ENCODE measurements at regions not wholly inside any gene's neighbourhood (a gene's known extent, or its start where the extent isn't known, plus 50 kb on each side); places are given as distances from the start of the nearest gene placed in this dataset.

DNA sequence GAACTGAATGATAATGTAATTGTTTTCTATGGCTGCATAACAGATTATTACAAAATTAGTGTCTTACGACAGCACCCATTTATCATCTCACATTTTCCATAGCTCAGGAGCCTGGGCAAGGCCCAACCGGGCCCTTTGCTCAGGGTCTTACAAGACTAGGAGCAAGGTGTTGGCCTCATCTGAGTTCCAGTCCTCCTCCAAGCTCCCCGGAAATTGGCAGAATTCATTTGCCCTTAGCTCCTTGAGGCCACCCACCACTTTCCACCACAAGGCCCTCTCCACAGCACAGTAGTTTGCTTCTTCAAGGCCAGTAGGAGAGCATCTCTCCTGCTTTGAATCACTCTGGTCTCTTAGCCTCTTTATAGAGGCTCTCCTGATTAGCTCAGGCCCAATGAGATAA, 89.2 kb upstream of the SALL3 start:
- Mint-ChIP-seq H3K4me3 (no peak overlapping the region), H3K27me3 (ENCODE audit: low read depth) (peaks cover 6% of the 10 kb centered on the region), H3K4me1 (no peaks in the 10 kb centered on the region), H3K27ac (ENCODE audit: unreplicated experiment) (no peak overlapping the region), H3K9me3 (peaks cover 30% of the 10 kb centered on the region), H3K36me3 (ENCODE audit: low read depth) (peaks cover 15% of the 10 kb centered on the region)
- no peak for TF ChIP-seq CTCF (conservative IDR thresholded peaks at IDR 0.05)
- DNase-seq (ENCODE audit: low read depth, low spot score) = no peak

DNA sequence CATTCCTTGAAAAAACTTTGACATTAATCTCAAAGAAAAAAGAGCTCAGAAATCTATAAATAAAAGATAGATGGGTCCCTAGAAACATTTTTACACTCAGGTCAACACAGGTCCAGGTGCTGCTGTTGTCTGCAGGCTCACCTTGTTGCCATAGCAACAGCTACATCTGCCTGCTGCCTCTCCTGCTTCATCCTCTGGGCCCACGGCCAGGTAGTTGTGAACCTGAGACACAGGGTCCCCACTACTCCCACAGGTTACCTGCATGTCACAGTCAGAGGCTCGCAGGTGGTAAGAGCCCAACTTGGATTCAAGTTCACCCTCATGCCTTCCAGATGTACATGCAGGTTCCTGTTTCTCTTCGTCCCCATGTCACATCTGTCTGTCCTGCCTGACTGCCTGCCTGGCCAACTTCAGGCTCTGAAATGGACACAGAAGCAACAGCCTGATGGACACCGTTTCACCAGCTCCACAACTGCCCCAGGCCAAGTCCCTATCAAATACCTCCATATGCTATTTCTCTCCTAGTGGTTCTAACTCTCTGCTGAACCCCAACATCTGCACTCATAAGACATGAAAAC, 88.3 kb upstream of the SALL3 start:
- peaks cover 6% of the 10 kb centered on the region for H3K27me3 Mint-ChIP-seq (ENCODE audit: low read depth)
- no peak for DNase-seq (ENCODE audit: low read depth, low spot score)
- no peak overlapping the region for H3K27ac Mint-ChIP-seq (ENCODE audit: unreplicated experiment)
- peaks cover 15% of the 10 kb centered on the region for H3K36me3 Mint-ChIP-seq (ENCODE audit: low read depth)
- TF ChIP-seq CTCF (conservative IDR thresholded peaks at IDR 0.05) = no peak
- peaks cover 26% of the 10 kb centered on the region for H3K9me3 Mint-ChIP-seq
- H3K4me3 Mint-ChIP-seq = no peak overlapping the region
- H3K4me1 Mint-ChIP-seq = no peaks in the 10 kb centered on the region

DNA sequence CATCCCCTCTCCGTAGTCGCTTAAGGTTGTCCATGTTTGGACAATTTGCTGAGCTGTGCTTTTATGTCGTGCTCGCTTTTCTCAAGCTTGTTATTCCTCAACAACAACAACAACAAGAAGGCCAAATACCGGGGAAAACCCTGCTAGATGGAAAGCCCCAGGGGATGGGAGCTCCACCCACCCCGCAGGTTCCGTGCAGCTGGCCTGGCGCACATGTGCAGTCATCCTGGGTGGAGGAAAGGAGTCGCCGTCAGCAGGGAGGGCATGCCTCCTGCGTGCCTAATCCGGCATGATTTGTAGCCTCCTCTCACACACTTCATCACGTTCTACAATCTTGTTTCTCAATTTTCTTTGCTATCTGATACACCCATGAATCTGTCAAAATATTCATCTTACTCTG, 87.4 kb upstream of the SALL3 start:
- Mint-ChIP-seq H3K4me1 (no peaks in the 10 kb centered on the region), H3K27me3 (ENCODE audit: low read depth) (peaks cover 3% of the 10 kb centered on the region), H3K27ac (ENCODE audit: unreplicated experiment) (no peak overlapping the region), H3K9me3 (peaks cover 22% of the 10 kb centered on the region), H3K36me3 (ENCODE audit: low read depth) (peaks cover 14% of the 10 kb centered on the region), H3K4me3 (no peak overlapping the region)
- DNase-seq (ENCODE audit: low read depth, low spot score) = no peak
- TF ChIP-seq CTCF (conservative IDR thresholded peaks at IDR 0.05) = no peak

DNA sequence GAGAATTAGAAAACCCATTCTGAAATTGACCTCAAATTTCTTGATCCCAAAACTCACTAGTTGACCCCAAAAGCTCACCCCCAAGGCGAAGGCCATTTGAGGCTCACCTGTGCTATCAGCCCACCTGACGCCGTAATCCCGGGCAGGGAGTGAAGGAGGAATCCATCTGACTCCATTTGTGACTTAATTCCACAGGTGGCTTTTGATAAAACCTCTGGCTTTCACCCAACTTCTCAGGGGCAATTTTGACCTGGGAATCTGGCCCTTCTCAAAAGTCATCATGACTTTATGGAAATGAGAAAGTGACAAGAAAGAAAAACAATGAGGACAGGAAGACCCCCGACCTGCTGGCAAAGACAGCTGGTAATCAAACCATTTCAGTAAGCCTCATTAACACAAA, 86.9 kb upstream of the SALL3 start:
- H3K36me3 Mint-ChIP-seq (ENCODE audit: low read depth) = peaks cover 12% of the 10 kb centered on the region
- H3K9me3 Mint-ChIP-seq = peaks cover 20% of the 10 kb centered on the region
- H3K4me1 Mint-ChIP-seq = no peaks in the 10 kb centered on the region
- TF ChIP-seq CTCF (conservative IDR thresholded peaks at IDR 0.05) = no peak
- H3K27ac Mint-ChIP-seq (ENCODE audit: unreplicated experiment) = no peak overlapping the region
- no peaks in the 10 kb centered on the region for H3K27me3 Mint-ChIP-seq (ENCODE audit: low read depth)
- DNase-seq (ENCODE audit: low read depth, low spot score) = no peak
- H3K4me3 Mint-ChIP-seq = no peak overlapping the region

- peaks cover 14% of the 10 kb centered on the region for H3K36me3 Mint-ChIP-seq (ENCODE audit: low read depth)
- no peaks in the 10 kb centered on the region for H3K27me3 Mint-ChIP-seq (ENCODE audit: low read depth)
- no peak overlapping the region for H3K4me3 Mint-ChIP-seq
- no peaks in the 10 kb centered on the region for H3K4me1 Mint-ChIP-seq
- no peak overlapping the region for H3K27ac Mint-ChIP-seq (ENCODE audit: unreplicated experiment)
- H3K9me3 Mint-ChIP-seq = peaks cover 19% of the 10 kb centered on the region
- no peak for TF ChIP-seq CTCF (conservative IDR thresholded peaks at IDR 0.05)
- DNase-seq (ENCODE audit: low read depth, low spot score) = no peak
These were observed 86.2 kb upstream of the SALL3 start for GRCh38 chr18:78893281-78894032.

Data from neural crest cell (in vitro differentiated cells).